ENCODE measurements at regions not wholly inside any gene's neighbourhood (a gene's known extent, or its start where the extent isn't known, plus 50 kb on each side); places are given as distances from the start of the nearest gene placed in this dataset.
A peak's percentile ranks its signal among the peaks of the same experiment; 100 is the strongest.
"Not testable (repeated sequence)": the region's sequence is repeated elsewhere in the genome, so short reads cannot be mapped to it uniquely, and the experiment has no call there.

GRCh38 chr15:38809621-38810020 lies 245.0 kb upstream of the RASGRP1 start:
- Histone ChIP-seq H3K27me3 (ENCODE audit: control insufficient read depth in 1 of 2, insufficient read depth in 2 of 2, low read length in 2 of 2) (no peaks in the 10 kb centered on the region), H3K9ac (ENCODE audit: low read length) (no peak overlapping the region), H3K9me3 (ENCODE audit: low read length) (no peaks in the 10 kb centered on the region), H3K4me1 (ENCODE audit: insufficient read depth, low read length) (no peaks in the 10 kb centered on the region), H3K36me3 (ENCODE audit: insufficient read depth, low read length) (no peaks in the 10 kb centered on the region), H3K4me3 (ENCODE audit: low read depth in 1 of 2, low read length in 2 of 2) (no peak overlapping the region), H3K27ac (ENCODE audit: low read depth, low read length) (no peak overlapping the region)

- no peak overlapping the region for H3K4me3 ChIP-seq (ENCODE audit: low read depth in 1 of 2, low read length in 2 of 2)
- no peak overlapping the region for H3K9ac ChIP-seq (ENCODE audit: low read length)
- no peaks in the 10 kb centered on the region for H3K36me3 ChIP-seq (ENCODE audit: insufficient read depth, low read length)
- no peaks in the 10 kb centered on the region for H3K9me3 ChIP-seq (ENCODE audit: low read length)
- H3K27ac ChIP-seq (ENCODE audit: low read depth, low read length): no peak overlapping the region
- H3K27me3 ChIP-seq (ENCODE audit: control insufficient read depth in 1 of 2, insufficient read depth in 2 of 2, low read length in 2 of 2): no peaks in the 10 kb centered on the region
- H3K4me1 ChIP-seq (ENCODE audit: insufficient read depth, low read length): no peaks in the 10 kb centered on the region
These were observed 246.1 kb upstream of the RASGRP1 start for GRCh38 chr15:38810686-38811085.

GRCh38 chr15:38814254-38814653 lies 249.6 kb upstream of the RASGRP1 start:
- not testable (repeated sequence) for H3K27me3 ChIP-seq (ENCODE audit: control insufficient read depth in 1 of 2, insufficient read depth in 2 of 2, low read length in 2 of 2); H3K27ac ChIP-seq (ENCODE audit: low read depth, low read length); H3K9ac ChIP-seq (ENCODE audit: low read length); H3K4me1 ChIP-seq (ENCODE audit: insufficient read depth, low read length); H3K4me3 ChIP-seq (ENCODE audit: low read depth in 1 of 2, low read length in 2 of 2); H3K36me3 ChIP-seq (ENCODE audit: insufficient read depth, low read length); H3K9me3 ChIP-seq (ENCODE audit: low read length)

- H3K9ac ChIP-seq (ENCODE audit: low read length): no peak overlapping the region
- no peaks in the 10 kb centered on the region for H3K36me3 ChIP-seq (ENCODE audit: insufficient read depth, low read length)
- H3K27me3 ChIP-seq (ENCODE audit: control insufficient read depth in 1 of 2, insufficient read depth in 2 of 2, low read length in 2 of 2): no peaks in the 10 kb centered on the region
- H3K27ac ChIP-seq (ENCODE audit: low read depth, low read length): no peak overlapping the region
- no peak overlapping the region for H3K4me3 ChIP-seq (ENCODE audit: low read depth in 1 of 2, low read length in 2 of 2)
- H3K4me1 ChIP-seq (ENCODE audit: insufficient read depth, low read length): peaks cover 8% of the 10 kb centered on the region
- H3K9me3 ChIP-seq (ENCODE audit: low read length): no peaks in the 10 kb centered on the region
These were observed 250.3 kb upstream of the RASGRP1 start for GRCh38 chr15:38814891-38815290.

GRCh38 chr15:38817427-38818156 lies 253.0 kb upstream of the RASGRP1 start:
- H3K9me3 ChIP-seq (ENCODE audit: low read length): no peaks in the 10 kb centered on the region
- H3K36me3 ChIP-seq (ENCODE audit: insufficient read depth, low read length): no peaks in the 10 kb centered on the region
- H3K27me3 ChIP-seq (ENCODE audit: control insufficient read depth in 1 of 2, insufficient read depth in 2 of 2, low read length in 2 of 2): no peaks in the 10 kb centered on the region
- peak overlapping the region in 1 of 2 donors; percentile 32 for H3K4me3 ChIP-seq (ENCODE audit: low read depth in 1 of 2, low read length in 2 of 2)
- H3K4me1 ChIP-seq (ENCODE audit: insufficient read depth, low read length): peaks cover 8% of the 10 kb centered on the region
- H3K9ac ChIP-seq (ENCODE audit: low read length): no peak overlapping the region
- H3K27ac ChIP-seq (ENCODE audit: low read depth, low read length): no peak overlapping the region

GRCh38 chr15:38818157-38818790 lies 253.7 kb upstream of the RASGRP1 start:
- H3K27me3 ChIP-seq (ENCODE audit: control insufficient read depth in 1 of 2, insufficient read depth in 2 of 2, low read length in 2 of 2): no peaks in the 10 kb centered on the region
- peak overlapping the region in 1 of 2 donors; percentile 32 for H3K4me3 ChIP-seq (ENCODE audit: low read depth in 1 of 2, low read length in 2 of 2)
- no peak overlapping the region for H3K9ac ChIP-seq (ENCODE audit: low read length)
- peaks cover 8% of the 10 kb centered on the region for H3K4me1 ChIP-seq (ENCODE audit: insufficient read depth, low read length)
- no peaks in the 10 kb centered on the region for H3K9me3 ChIP-seq (ENCODE audit: low read length)
- H3K36me3 ChIP-seq (ENCODE audit: insufficient read depth, low read length): no peaks in the 10 kb centered on the region
- no peak overlapping the region for H3K27ac ChIP-seq (ENCODE audit: low read depth, low read length)

- Histone ChIP-seq H3K9me3 (ENCODE audit: low read length) (no peaks in the 10 kb centered on the region), H3K36me3 (ENCODE audit: insufficient read depth, low read length) (no peaks in the 10 kb centered on the region), H3K27ac (ENCODE audit: low read depth, low read length) (no peak overlapping the region)
These were observed 254.9 kb upstream of the RASGRP1 start for GRCh38 chr15:38819387-38819950.

GRCh38 chr15:38823263-38823662 lies 258.6 kb upstream of the RASGRP1 start:
- Histone ChIP-seq H3K4me3 (ENCODE audit: low read depth in 1 of 2, low read length in 2 of 2) (no peak overlapping the region), H3K9ac (ENCODE audit: low read length) (no peak overlapping the region), H3K27me3 (ENCODE audit: control insufficient read depth in 1 of 2, insufficient read depth in 2 of 2, low read length in 2 of 2) (no peaks in the 10 kb centered on the region), H3K27ac (ENCODE audit: low read depth, low read length) (no peak overlapping the region), H3K36me3 (ENCODE audit: insufficient read depth, low read length) (no peaks in the 10 kb centered on the region), H3K9me3 (ENCODE audit: low read length) (no peaks in the 10 kb centered on the region), H3K4me1 (ENCODE audit: insufficient read depth, low read length) (no peaks in the 10 kb centered on the region)

More at GRCh38 chr15:38819387-38819950, 254.9 kb upstream of the RASGRP1 start:
- Histone ChIP-seq H3K27me3 (ENCODE audit: control insufficient read depth in 1 of 2, insufficient read depth in 2 of 2, low read length in 2 of 2) (no peaks in the 10 kb centered on the region), H3K9ac (ENCODE audit: low read length) (no peak overlapping the region), H3K4me3 (ENCODE audit: low read depth in 1 of 2, low read length in 2 of 2) (no peak overlapping the region), H3K4me1 (ENCODE audit: insufficient read depth, low read length) (peaks cover 8% of the 10 kb centered on the region)

- Histone ChIP-seq H3K9ac (ENCODE audit: low read length) (no peak overlapping the region), H3K27me3 (ENCODE audit: control insufficient read depth in 1 of 2, insufficient read depth in 2 of 2, low read length in 2 of 2) (no peaks in the 10 kb centered on the region), H3K36me3 (ENCODE audit: insufficient read depth, low read length) (no peaks in the 10 kb centered on the region), H3K9me3 (ENCODE audit: low read length) (no peaks in the 10 kb centered on the region), H3K27ac (ENCODE audit: low read depth, low read length) (no peak overlapping the region), H3K4me3 (ENCODE audit: low read depth in 1 of 2, low read length in 2 of 2) (no peak overlapping the region), H3K4me1 (ENCODE audit: insufficient read depth, low read length) (no peaks in the 10 kb centered on the region)
These were observed 260.1 kb upstream of the RASGRP1 start for GRCh38 chr15:38824719-38825118.

GRCh38 chr15:38826880-38827279 lies 262.3 kb upstream of the RASGRP1 start:
- Histone ChIP-seq H3K4me1 (ENCODE audit: insufficient read depth, low read length) (no peaks in the 10 kb centered on the region), H3K27me3 (ENCODE audit: control insufficient read depth in 1 of 2, insufficient read depth in 2 of 2, low read length in 2 of 2) (no peaks in the 10 kb centered on the region), H3K36me3 (ENCODE audit: insufficient read depth, low read length) (no peaks in the 10 kb centered on the region), H3K9me3 (ENCODE audit: low read length) (no peaks in the 10 kb centered on the region), H3K9ac (ENCODE audit: low read length) (no peak overlapping the region), H3K27ac (ENCODE audit: low read depth, low read length) (no peak overlapping the region), H3K4me3 (ENCODE audit: low read depth in 1 of 2, low read length in 2 of 2) (no peak overlapping the region)

- Histone ChIP-seq H3K9me3 (ENCODE audit: low read length) (no peaks in the 10 kb centered on the region), H3K4me3 (ENCODE audit: low read depth in 1 of 2, low read length in 2 of 2) (no peak overlapping the region), H3K36me3 (ENCODE audit: insufficient read depth, low read length) (no peaks in the 10 kb centered on the region), H3K27me3 (ENCODE audit: control insufficient read depth in 1 of 2, insufficient read depth in 2 of 2, low read length in 2 of 2) (no peaks in the 10 kb centered on the region), H3K4me1 (ENCODE audit: insufficient read depth, low read length) (no peaks in the 10 kb centered on the region), H3K27ac (ENCODE audit: low read depth, low read length) (no peak overlapping the region), H3K9ac (ENCODE audit: low read length) (no peak overlapping the region)
These were observed 263.5 kb upstream of the RASGRP1 start for GRCh38 chr15:38828031-38828532.
